ENCODE measurements at regions not wholly inside any gene's neighbourhood (a gene's known extent, or its start where the extent isn't known, plus 50 kb on each side); places are given as distances from the start of the nearest gene placed in this dataset.

- Histone ChIP-seq H3K27me3 (no peaks in the 10 kb centered on the region), H3K36me3 (no peaks in the 10 kb centered on the region), H3K27ac (peak overlapping the region in 1 of 4 donors; percentile 56), H3K9me3 (no peaks in the 10 kb centered on the region), H3K4me1 (peaks cover 0 to 13% (median 3%) of the 10 kb centered on the region in 4 donors), H3K4me3 (no peak overlapping the region)
- no peak for DNase-seq (ENCODE audit: low spot score in 2 of 2)
- 41 to 43% methylated on average over 5 of the region's 5 CpGs for WGBS, 2 donors
- TF ChIP-seq EP300 (IDR thresholded peaks at IDR 0.05) (no peak), POLR2A (IDR thresholded peaks at IDR 0.05) (no peak)
These were observed 85.2 kb downstream of the GPR88 start for GRCh38 chr1:100622966-100623762.

- peaks cover 0 to 29% (median 3%) of the 10 kb centered on the region in 4 donors for H3K4me1 ChIP-seq
- DNase-seq (ENCODE audit: low spot score in 2 of 2) = no peak
- H3K27me3 ChIP-seq = no peaks in the 10 kb centered on the region
- no peak for TF ChIP-seq CTCF (IDR thresholded peaks at IDR 0.05)
- no peak for TF ChIP-seq EP300 (IDR thresholded peaks at IDR 0.05)
- TF ChIP-seq POLR2A (IDR thresholded peaks at IDR 0.05) = no peak
- 80 to 90% methylated on average over 9 of the region's 9 CpGs for WGBS, 2 donors
- no peaks in the 10 kb centered on the region for H3K36me3 ChIP-seq
- no peak overlapping the region for H3K4me3 ChIP-seq
- H3K27ac ChIP-seq = no peak overlapping the region
- no peaks in the 10 kb centered on the region for H3K9me3 ChIP-seq
These were observed 87.1 kb downstream of the GPR88 start for GRCh38 chr1:100624886-100625610.

- TF ChIP-seq CTCF (IDR thresholded peaks at IDR 0.05) (no peak), POLR2A (IDR thresholded peaks at IDR 0.05) (no peak), EP300 (IDR thresholded peaks at IDR 0.05) (no peak)
- peaks cover 0 to 28% (median 3%) of the 10 kb centered on the region in 4 donors for H3K4me1 ChIP-seq
- no peak for DNase-seq (ENCODE audit: low spot score in 2 of 2)
- no peaks in the 10 kb centered on the region for H3K27me3 ChIP-seq
- H3K27ac ChIP-seq = no peak overlapping the region
- 69 to 77% methylated on average over 3 of the region's 3 CpGs for WGBS, 2 donors
- H3K36me3 ChIP-seq = no peaks in the 10 kb centered on the region
- H3K4me3 ChIP-seq = no peak overlapping the region
- H3K9me3 ChIP-seq = no peaks in the 10 kb centered on the region
These were observed 88.5 kb downstream of the GPR88 start for GRCh38 chr1:100626397-100626796.

GRCh38 chr1:100627054-100627716 lies 89.2 kb downstream of the GPR88 start:
- WGBS, 2 donors = 63 to 72% methylated on average over 5 of the region's 5 CpGs
- no peaks in the 10 kb centered on the region for H3K27me3 ChIP-seq
- TF ChIP-seq CTCF (IDR thresholded peaks at IDR 0.05) (no peak), EP300 (IDR thresholded peaks at IDR 0.05) (no peak)
- H3K9me3 ChIP-seq = no peaks in the 10 kb centered on the region
- no peak overlapping the region for H3K4me3 ChIP-seq
- DNase-seq (ENCODE audit: low spot score in 2 of 2) = no peak
- H3K36me3 ChIP-seq = no peaks in the 10 kb centered on the region
- H3K4me1 ChIP-seq = peaks cover 0 to 20% (median 1%) of the 10 kb centered on the region in 4 donors
- H3K27ac ChIP-seq = peak overlapping the region in 2 of 4 donors; percentile 13 to 39

GRCh38 chr1:100627936-100628335 lies 90.0 kb downstream of the GPR88 start:
- 66 to 71% methylated on average over 3 of the region's 3 CpGs for WGBS, 2 donors
- no peaks in the 10 kb centered on the region for H3K27me3 ChIP-seq
- H3K27ac ChIP-seq = peak overlapping the region in 1 of 4 donors; percentile 42
- H3K36me3 ChIP-seq = no peaks in the 10 kb centered on the region
- TF ChIP-seq POLR2A (IDR thresholded peaks at IDR 0.05) (no peak), EP300 (IDR thresholded peaks at IDR 0.05) (no peak), CTCF (IDR thresholded peaks at IDR 0.05) (no peak)
- DNase-seq (ENCODE audit: low spot score in 2 of 2) = no peak
- H3K9me3 ChIP-seq = no peaks in the 10 kb centered on the region
- no peak overlapping the region for H3K4me3 ChIP-seq
- peaks cover 0 to 18% (median 1%) of the 10 kb centered on the region in 4 donors for H3K4me1 ChIP-seq

Measured in tibial nerve (tissue), 4 donors.